Keratinocyte (primary cell): ENCODE measurements at regions not wholly inside any gene's neighbourhood (a gene's known extent, or its start where the extent isn't known, plus 50 kb on each side); places are given as distances from the start of the nearest gene placed in this dataset.

ENCODE experiments used
- DNase-seq: peaks from one replicate; pipeline ENCODE4 v3.0.0-alpha.2; 2011; ENCODE audit warnings: low read depth, missing footprints, low spot score
- FAIRE-seq: peaks from 2 replicates; lab custom pipeline; 2011; peaks lifted over from hg19 to GRCh38; lab: Jason Lieb, UNC
- H2AFZ ChIP-seq: 2 replicates; pipeline ENCODE4 v1.6.0; 2012; ENCODE audit warnings: low read length, control low read depth, inconsistent platforms; ENCODE audit not compliant: control insufficient read depth
- H3K27ac ChIP-seq: 2 replicates; pipeline ENCODE4 v1.5.1; 2011; ENCODE audit warnings: low read length; ENCODE audit not compliant: control insufficient read depth, insufficient read depth
- H3K27me3 ChIP-seq: 3 replicates; pipeline ENCODE4 v1.6.0; 2011; ENCODE audit warnings: low read length; ENCODE audit not compliant: control insufficient read depth, insufficient read depth; ENCODE audit errors: extremely low read depth
- H3K36me3 ChIP-seq, 2 experiments: 2 replicates in 1 of 2; 3 replicates in 1 of 2; pipeline ENCODE4 v1.5.1; 2011; ENCODE audit warnings: low read length in 2 of 2, mild to moderate bottlenecking in 1 of 2; ENCODE audit not compliant: control insufficient read depth in 2 of 2, insufficient read depth in 2 of 2; ENCODE audit errors: extremely low read depth in 1 of 2
- H3K4me1 ChIP-seq: 3 replicates; pipeline ENCODE4 v1.5.1; 2011; ENCODE audit warnings: low read length; ENCODE audit not compliant: control insufficient read depth, insufficient read depth; ENCODE audit errors: extremely low read depth
- H3K4me2 ChIP-seq: 3 replicates; pipeline ENCODE4 v1.6.0; 2011; ENCODE audit warnings: low read depth, low read length; ENCODE audit not compliant: control insufficient read depth, insufficient read depth; ENCODE audit errors: extremely low read depth
- H3K4me3 ChIP-seq, 3 experiments: fragments of 200-600 bp in 1 of 3; sonication (generic) in 1 of 3; 2 replicates in 2 of 3; 3 replicates in 1 of 3; pipeline ENCODE4 v1.5.1; 2011 to 2016; ENCODE audit warnings: low read length in 3 of 3, mild to moderate bottlenecking in 3 of 3, control low read depth in 2 of 3, inconsistent platforms in 1 of 3, low read depth in 1 of 3, mixed read lengths in 1 of 3, mixed run types in 1 of 3, moderate library complexity in 1 of 3; ENCODE audit not compliant: control insufficient read depth in 2 of 3, insufficient read depth in 2 of 3; ENCODE audit errors: extremely low read depth in 1 of 3
- H3K79me2 ChIP-seq: 2 replicates; pipeline ENCODE4 v1.6.0; 2012; ENCODE audit warnings: low read length; ENCODE audit not compliant: control insufficient read depth, insufficient read depth
- H3K9ac ChIP-seq: 3 replicates; pipeline ENCODE4 v1.6.0; 2011; ENCODE audit warnings: low read length; ENCODE audit not compliant: control insufficient read depth, insufficient read depth; ENCODE audit errors: extremely low read depth
- H3K9me1 ChIP-seq: 3 replicates; pipeline ENCODE4 v1.6.0; 2011; ENCODE audit warnings: low read length; ENCODE audit not compliant: control insufficient read depth, insufficient read depth; ENCODE audit errors: extremely low read depth
- H3K9me3 ChIP-seq: 2 replicates; pipeline ENCODE4 v1.5.1; 2012; ENCODE audit warnings: low read depth, low read length; ENCODE audit not compliant: control insufficient read depth
- H4K20me1 ChIP-seq: 3 replicates; pipeline ENCODE4 v1.6.0; 2011; ENCODE audit warnings: low read length; ENCODE audit not compliant: control insufficient read depth, insufficient read depth; ENCODE audit errors: extremely low read depth
- EZH2 ChIP-seq: IDR thresholded peaks from one replicate; pipeline ENCODE4 v1.6.1; 2012; ENCODE audit warnings: inconsistent platforms, mild to moderate bottlenecking, low read length, moderate library complexity
- dilution Hi-C: fragments of 300-500 bp; cut with MboI; formaldehyde crosslinking; loops from one replicate; pipeline ENCODE4 v1.7.0; 2020; ENCODE audit warnings: low sequenced_read_pairs; ENCODE audit not compliant: extremely low pct_ligation_motif_present
- TF ChIP-seq, protein P1 (sequence below), 3 experiments: IDR thresholded peaks in 1 of 3; conservative IDR thresholded peaks in 1 of 3; optimal IDR thresholded peaks in 1 of 3; 2 replicates in 2 of 3; 3 replicates in 1 of 3; pipeline versions ENCODE3 to v1.5.1; 2011; ENCODE audit warnings: low read length in 3 of 3, mild to moderate bottlenecking in 3 of 3, moderate library complexity in 2 of 3, control low read depth in 1 of 3, inconsistent platforms in 1 of 3; ENCODE audit not compliant: insufficient read depth in 2 of 3; ENCODE audit errors: extremely low read depth in 1 of 3

DNA sequence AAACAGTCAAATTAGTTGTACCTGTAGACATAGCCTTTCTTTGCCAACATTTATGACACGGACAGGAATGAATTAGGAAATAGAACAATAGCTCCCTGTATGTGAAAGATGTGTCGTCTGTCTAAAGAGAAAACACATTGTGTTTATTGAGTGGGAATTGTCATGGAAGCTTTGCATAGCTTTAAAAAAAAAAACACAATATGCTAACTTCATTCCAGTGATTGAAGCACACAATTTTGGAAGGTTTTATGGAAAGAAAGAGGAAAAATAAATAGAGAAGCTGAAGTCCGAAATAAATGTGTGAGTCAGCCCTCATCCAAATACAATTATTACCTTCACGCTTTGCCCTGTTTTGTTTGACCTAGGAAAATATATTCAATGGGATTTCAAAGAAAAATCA, 1095.7 kb downstream of the TSN start:
- no peak for FAIRE-seq
- H3K27me3 ChIP-seq: no peaks in the 10 kb centered on the region
- H3K9me1 ChIP-seq: no peaks in the 10 kb centered on the region
- H2AFZ ChIP-seq: no peak overlapping the region
- no peak overlapping the region for H3K4me3 ChIP-seq
- no peaks in the 10 kb centered on the region for H3K4me1 ChIP-seq
- no peak for TF ChIP-seq EZH2
- TF ChIP-seq, protein P1, sequence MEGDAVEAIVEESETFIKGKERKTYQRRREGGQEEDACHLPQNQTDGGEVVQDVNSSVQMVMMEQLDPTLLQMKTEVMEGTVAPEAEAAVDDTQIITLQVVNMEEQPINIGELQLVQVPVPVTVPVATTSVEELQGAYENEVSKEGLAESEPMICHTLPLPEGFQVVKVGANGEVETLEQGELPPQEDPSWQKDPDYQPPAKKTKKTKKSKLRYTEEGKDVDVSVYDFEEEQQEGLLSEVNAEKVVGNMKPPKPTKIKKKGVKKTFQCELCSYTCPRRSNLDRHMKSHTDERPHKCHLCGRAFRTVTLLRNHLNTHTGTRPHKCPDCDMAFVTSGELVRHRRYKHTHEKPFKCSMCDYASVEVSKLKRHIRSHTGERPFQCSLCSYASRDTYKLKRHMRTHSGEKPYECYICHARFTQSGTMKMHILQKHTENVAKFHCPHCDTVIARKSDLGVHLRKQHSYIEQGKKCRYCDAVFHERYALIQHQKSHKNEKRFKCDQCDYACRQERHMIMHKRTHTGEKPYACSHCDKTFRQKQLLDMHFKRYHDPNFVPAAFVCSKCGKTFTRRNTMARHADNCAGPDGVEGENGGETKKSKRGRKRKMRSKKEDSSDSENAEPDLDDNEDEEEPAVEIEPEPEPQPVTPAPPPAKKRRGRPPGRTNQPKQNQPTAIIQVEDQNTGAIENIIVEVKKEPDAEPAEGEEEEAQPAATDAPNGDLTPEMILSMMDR (optimal IDR thresholded peaks at IDR 0.05 in 1 of 3, IDR thresholded peaks at IDR 0.05 in 1 of 3, conservative IDR thresholded peaks at IDR 0.05 in 1 of 3; ENCODE audit: extremely low read depth in 1 of 3, insufficient read depth in 2 of 3, low read length in 3 of 3): no peak
- H4K20me1 ChIP-seq: no peaks in the 10 kb centered on the region
- no peak for DNase-seq
- H3K9me3 ChIP-seq: no peaks in the 10 kb centered on the region
- H3K79me2 ChIP-seq: no peaks in the 10 kb centered on the region
- H3K9ac ChIP-seq: no peak overlapping the region
- no peak overlapping the region for H3K27ac ChIP-seq
- no peaks in the 10 kb centered on the region for H3K36me3 ChIP-seq
- no peak overlapping the region for H3K4me2 ChIP-seq
- dilution Hi-C loops: no loop called here

GRCh38 chr2:122851972-122852531, 1096.6 kb downstream of the TSN start:
- Histone ChIP-seq H3K4me3 (no peak overlapping the region), H3K27ac (no peak overlapping the region), H3K9ac (no peak overlapping the region), H3K79me2 (no peaks in the 10 kb centered on the region), H2AFZ (no peak overlapping the region), H4K20me1 (no peaks in the 10 kb centered on the region), H3K36me3 (no peaks in the 10 kb centered on the region), H3K9me3 (no peaks in the 10 kb centered on the region), H3K27me3 (no peaks in the 10 kb centered on the region), H3K4me2 (no peak overlapping the region), H3K9me1 (no peaks in the 10 kb centered on the region), H3K4me1 (no peaks in the 10 kb centered on the region)
- dilution Hi-C loops: no loop called here
- no peak for TF ChIP-seq EZH2
- DNase-seq (no peak), FAIRE-seq (no peak)

- Histone ChIP-seq H3K4me2 (no peak overlapping the region), H3K4me3 (no peak overlapping the region), H2AFZ (no peak overlapping the region), H3K27ac (no peak overlapping the region), H3K27me3 (no peaks in the 10 kb centered on the region), H3K36me3 (no peaks in the 10 kb centered on the region), H3K9me1 (no peaks in the 10 kb centered on the region), H3K9ac (no peak overlapping the region), H3K4me1 (no peaks in the 10 kb centered on the region), H3K9me3 (peaks cover 4% of the 10 kb centered on the region), H3K79me2 (no peaks in the 10 kb centered on the region), H4K20me1 (no peaks in the 10 kb centered on the region)
- DNase-seq (no peak), FAIRE-seq (no peak)
- dilution Hi-C loops: no loop called here
- TF ChIP-seq EZH2: no peak
- TF ChIP-seq, protein P1 (optimal IDR thresholded peaks at IDR 0.05 in 1 of 3, IDR thresholded peaks at IDR 0.05 in 1 of 3, conservative IDR thresholded peaks at IDR 0.05 in 1 of 3; ENCODE audit: extremely low read depth in 1 of 3, insufficient read depth in 2 of 3, low read length in 3 of 3): no peak
These were observed 1101.2 kb downstream of the TSN start for GRCh38 chr2:122856696-122857095.
